ENCODE measurements at regions not wholly inside any gene's neighbourhood (a gene's known extent, or its start where the extent isn't known, plus 50 kb on each side); places are given as distances from the start of the nearest gene placed in this dataset.

DNA sequence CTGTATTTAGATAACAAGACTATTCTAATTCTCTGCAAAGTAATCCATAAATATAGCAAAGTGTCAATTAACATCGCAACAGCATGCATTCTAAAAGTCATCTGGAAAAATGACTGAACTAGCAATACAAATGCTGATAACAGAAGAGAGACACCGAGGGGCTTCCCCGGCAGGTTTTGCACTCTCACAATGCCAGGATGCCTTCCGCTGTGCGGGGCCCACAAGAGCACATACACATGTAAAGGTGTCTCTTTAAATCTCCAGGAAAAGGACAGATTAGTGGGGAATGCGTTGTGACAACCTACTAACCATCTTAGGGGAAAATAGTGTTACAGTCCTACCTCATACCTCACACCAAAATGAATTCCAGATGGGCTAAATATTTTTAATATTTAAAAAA is 86.9 kb downstream of the CXCL12 start:
- peaks cover 11% of the 10 kb centered on the region for H3K4me1 ChIP-seq (ENCODE audit: insufficient read depth, poor library complexity, severe bottlenecking)

DNA sequence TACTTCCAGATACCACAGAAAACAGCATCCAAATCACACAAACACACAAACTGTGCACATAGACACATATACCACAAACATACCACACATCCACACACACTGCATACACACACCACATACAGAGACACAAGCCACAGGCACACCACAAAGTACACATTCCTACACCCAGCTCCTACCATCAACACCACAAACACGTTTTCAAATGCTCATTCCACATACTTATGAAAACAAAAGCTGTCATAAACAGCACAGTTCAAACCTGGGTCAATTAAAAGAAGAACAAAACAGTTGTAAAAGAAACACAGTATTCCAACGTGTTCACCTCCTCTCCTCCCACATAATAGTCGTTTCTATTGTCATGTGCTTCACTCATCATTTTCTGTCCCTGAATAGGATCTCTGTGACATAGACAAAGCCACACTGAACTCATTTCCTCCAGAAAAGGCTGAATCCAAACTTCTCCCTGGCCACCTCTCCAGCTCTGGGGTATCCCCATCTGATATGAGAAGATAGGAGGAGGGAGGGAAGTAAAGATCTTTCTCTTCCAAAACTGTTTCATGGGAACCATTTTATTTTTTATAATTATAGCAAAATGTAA is 89.2 kb downstream of the CXCL12 start:
- no peak for ATAC-seq (ENCODE audit: low read depth)
- H3K27me3 ChIP-seq (ENCODE audit: insufficient read depth, poor library complexity, severe bottlenecking): no peaks in the 10 kb centered on the region
- peaks cover 5% of the 10 kb centered on the region for H3K4me1 ChIP-seq (ENCODE audit: insufficient read depth, poor library complexity, severe bottlenecking)
- H3K4me3 ChIP-seq (ENCODE audit: severe bottlenecking): no peak overlapping the region
- no peaks in the 10 kb centered on the region for H3K36me3 ChIP-seq (ENCODE audit: low read depth)
- no peak for DNase-seq (ENCODE audit: low spot score)
- no peaks in the 10 kb centered on the region for H3K9me3 ChIP-seq (ENCODE audit: severe bottlenecking)
- no peak for TF ChIP-seq CTCF (IDR thresholded peaks at IDR 0.05; ENCODE audit: poor library complexity, severe bottlenecking)
- H3K27ac ChIP-seq (ENCODE audit: poor library complexity, severe bottlenecking): no peak overlapping the region

More for the DNA sequence above, 86.9 kb downstream of the CXCL12 start:
- ATAC-seq (ENCODE audit: low read depth) (no peak), DNase-seq (ENCODE audit: low spot score) (no peak)
- no peaks in the 10 kb centered on the region for H3K36me3 ChIP-seq (ENCODE audit: low read depth)
- no peak overlapping the region for H3K4me3 ChIP-seq (ENCODE audit: severe bottlenecking)
- no peak for TF ChIP-seq CTCF (IDR thresholded peaks at IDR 0.05; ENCODE audit: poor library complexity, severe bottlenecking)
- no peaks in the 10 kb centered on the region for H3K9me3 ChIP-seq (ENCODE audit: severe bottlenecking)
- no peaks in the 10 kb centered on the region for H3K27me3 ChIP-seq (ENCODE audit: insufficient read depth, poor library complexity, severe bottlenecking)
- no peak overlapping the region for H3K27ac ChIP-seq (ENCODE audit: poor library complexity, severe bottlenecking)

- DNase-seq (ENCODE audit: low spot score) (no peak), ATAC-seq (ENCODE audit: low read depth) (no peak)
- Histone ChIP-seq H3K27me3 (ENCODE audit: insufficient read depth, poor library complexity, severe bottlenecking) (no peaks in the 10 kb centered on the region), H3K36me3 (ENCODE audit: low read depth) (no peaks in the 10 kb centered on the region), H3K9me3 (ENCODE audit: severe bottlenecking) (no peaks in the 10 kb centered on the region), H3K27ac (ENCODE audit: poor library complexity, severe bottlenecking) (no peak overlapping the region), H3K4me1 (ENCODE audit: insufficient read depth, poor library complexity, severe bottlenecking) (no peaks in the 10 kb centered on the region), H3K4me3 (ENCODE audit: severe bottlenecking) (no peak overlapping the region)
- TF ChIP-seq CTCF (IDR thresholded peaks at IDR 0.05; ENCODE audit: poor library complexity, severe bottlenecking): no peak
These were observed 90.0 kb downstream of the CXCL12 start for GRCh38 chr10:44294726-44295412.

DNA sequence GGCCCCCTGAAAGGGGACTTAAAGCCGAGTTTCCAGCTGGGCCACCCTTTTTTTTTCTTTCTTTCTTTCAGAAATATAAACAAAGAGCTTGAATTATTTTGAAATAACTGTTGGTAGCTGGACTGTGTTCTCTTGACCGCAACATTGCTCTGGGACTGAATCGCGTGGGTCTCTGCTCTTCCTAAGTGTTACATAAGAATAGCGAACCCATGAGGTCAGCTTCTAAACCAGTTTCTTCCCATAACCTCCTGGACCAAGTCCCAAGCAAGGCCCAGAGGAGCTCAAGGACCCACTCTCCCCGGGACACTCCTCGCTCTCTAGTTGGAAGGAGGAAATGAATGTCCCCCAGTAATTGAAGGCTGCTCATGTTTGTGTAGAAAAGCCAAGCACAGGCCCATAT is 91.1 kb downstream of the CXCL12 start:
- H3K27ac ChIP-seq (ENCODE audit: poor library complexity, severe bottlenecking): no peak overlapping the region
- no peak for DNase-seq (ENCODE audit: low spot score)
- TF ChIP-seq CTCF (IDR thresholded peaks at IDR 0.05; ENCODE audit: poor library complexity, severe bottlenecking): no peak
- no peak overlapping the region for H3K4me3 ChIP-seq (ENCODE audit: severe bottlenecking)
- no peaks in the 10 kb centered on the region for H3K36me3 ChIP-seq (ENCODE audit: low read depth)
- H3K4me1 ChIP-seq (ENCODE audit: insufficient read depth, poor library complexity, severe bottlenecking): no peaks in the 10 kb centered on the region
- no peak for ATAC-seq (ENCODE audit: low read depth)
- no peaks in the 10 kb centered on the region for H3K27me3 ChIP-seq (ENCODE audit: insufficient read depth, poor library complexity, severe bottlenecking)
- no peaks in the 10 kb centered on the region for H3K9me3 ChIP-seq (ENCODE audit: severe bottlenecking)

GRCh38 chr10:44293306-44293778 is 91.6 kb downstream of the CXCL12 start:
- H3K9me3 ChIP-seq (ENCODE audit: severe bottlenecking): no peaks in the 10 kb centered on the region
- H3K36me3 ChIP-seq (ENCODE audit: low read depth): no peaks in the 10 kb centered on the region
- ATAC-seq (ENCODE audit: low read depth): no peak
- H3K4me1 ChIP-seq (ENCODE audit: insufficient read depth, poor library complexity, severe bottlenecking): no peaks in the 10 kb centered on the region
- no peaks in the 10 kb centered on the region for H3K27me3 ChIP-seq (ENCODE audit: insufficient read depth, poor library complexity, severe bottlenecking)
- H3K4me3 ChIP-seq (ENCODE audit: severe bottlenecking): no peak overlapping the region
- H3K27ac ChIP-seq (ENCODE audit: poor library complexity, severe bottlenecking): no peak overlapping the region
- no peak for TF ChIP-seq CTCF (IDR thresholded peaks at IDR 0.05; ENCODE audit: poor library complexity, severe bottlenecking)
- no peak for DNase-seq (ENCODE audit: low spot score)

All from RWPE2 (cell line).